Neural crest cell (in vitro differentiated cells): ENCODE measurements at regions not wholly inside any gene's neighbourhood (a gene's known extent, or its start where the extent isn't known, plus 50 kb on each side); places are given as distances from the start of the nearest gene placed in this dataset.

Experiments
- DNase-seq: peaks from one replicate; pipeline ENCODE4 v3.0.0; 2021; ENCODE audit warnings: low read depth, mixed read lengths, low spot score
- H3K27ac Mint-ChIP-seq: one replicate; pipeline ENCODE4 v1.8.0; 2021; ENCODE audit warnings: mild to moderate bottlenecking, mixed read lengths; ENCODE audit not compliant: unreplicated experiment
- H3K27me3 Mint-ChIP-seq: 2 replicates; pipeline ENCODE4 v1.8.0; 2021; ENCODE audit warnings: low read depth, mild to moderate bottlenecking, mixed read lengths
- H3K36me3 Mint-ChIP-seq: 2 replicates; pipeline ENCODE4 v1.8.0; 2021; ENCODE audit warnings: low read depth, mild to moderate bottlenecking, mixed read lengths
- H3K4me1 Mint-ChIP-seq: 2 replicates; pipeline ENCODE4 v1.8.0; 2021; ENCODE audit warnings: mixed read lengths
- H3K4me3 Mint-ChIP-seq: one replicate; pipeline ENCODE4 v1.8.0; 2021; ENCODE audit warnings: mild to moderate bottlenecking, mixed read lengths
- H3K9me3 Mint-ChIP-seq: 2 replicates; pipeline ENCODE4 v1.8.0; 2021; ENCODE audit warnings: mixed read lengths
- CTCF ChIP-seq: fragments of 200-600 bp; sonication (generic); conservative IDR thresholded peaks from 2 replicates; pipeline ENCODE4 v1.5.0; 2021; ENCODE audit warnings: antibody characterized with exemption, mild to moderate bottlenecking

GRCh38 chr10:81116201-81116600, 578.5 kb downstream of the SH2D4B start:
- H3K4me3 Mint-ChIP-seq: no peak overlapping the region

GRCh38 chr10:81116990-81117389, 579.3 kb downstream of the SH2D4B start:
- no peak for DNase-seq
- no peaks in the 10 kb centered on the region for H3K4me1 Mint-ChIP-seq
- H3K27ac Mint-ChIP-seq: no peak overlapping the region
- no peaks in the 10 kb centered on the region for H3K36me3 Mint-ChIP-seq
- no peaks in the 10 kb centered on the region for H3K9me3 Mint-ChIP-seq
- no peaks in the 10 kb centered on the region for H3K27me3 Mint-ChIP-seq
- H3K4me3 Mint-ChIP-seq: no peak overlapping the region
- no peak for TF ChIP-seq CTCF

More at GRCh38 chr10:81116201-81116600, 578.5 kb downstream of the SH2D4B start:
- TF ChIP-seq CTCF: no peak
- no peaks in the 10 kb centered on the region for H3K4me1 Mint-ChIP-seq
- no peak for DNase-seq
- no peaks in the 10 kb centered on the region for H3K27me3 Mint-ChIP-seq
- no peaks in the 10 kb centered on the region for H3K36me3 Mint-ChIP-seq
- H3K9me3 Mint-ChIP-seq: peaks cover 2% of the 10 kb centered on the region
- no peak overlapping the region for H3K27ac Mint-ChIP-seq

GRCh38 chr10:81127931-81128330, 590.2 kb downstream of the SH2D4B start:
- Mint-ChIP-seq H3K4me3 (no peak overlapping the region), H3K9me3 (no peaks in the 10 kb centered on the region), H3K36me3 (no peaks in the 10 kb centered on the region), H3K4me1 (no peaks in the 10 kb centered on the region), H3K27ac (no peak overlapping the region), H3K27me3 (no peaks in the 10 kb centered on the region)
- no peak for TF ChIP-seq CTCF
- no peak for DNase-seq

- Mint-ChIP-seq H3K4me3 (no peak overlapping the region), H3K4me1 (no peaks in the 10 kb centered on the region), H3K36me3 (no peaks in the 10 kb centered on the region), H3K27ac (no peak overlapping the region), H3K27me3 (no peaks in the 10 kb centered on the region), H3K9me3 (no peaks in the 10 kb centered on the region)
- DNase-seq: no peak
- no peak for TF ChIP-seq CTCF
Observed at GRCh38 chr10:81130014-81130413, 592.3 kb downstream of the SH2D4B start.

- no peak for TF ChIP-seq CTCF
- Mint-ChIP-seq H3K36me3 (no peaks in the 10 kb centered on the region), H3K9me3 (no peaks in the 10 kb centered on the region), H3K4me3 (no peak overlapping the region), H3K27ac (no peak overlapping the region), H3K4me1 (no peaks in the 10 kb centered on the region), H3K27me3 (no peaks in the 10 kb centered on the region)
- no peak for DNase-seq
Observed at GRCh38 chr10:81135851-81136250, 598.1 kb downstream of the SH2D4B start.

- no peak for TF ChIP-seq CTCF
- H3K4me1 Mint-ChIP-seq: no peaks in the 10 kb centered on the region
- no peak for DNase-seq
- H3K4me3 Mint-ChIP-seq: no peak overlapping the region
- no peaks in the 10 kb centered on the region for H3K27me3 Mint-ChIP-seq
- no peaks in the 10 kb centered on the region for H3K36me3 Mint-ChIP-seq
- H3K9me3 Mint-ChIP-seq: no peaks in the 10 kb centered on the region
- no peak overlapping the region for H3K27ac Mint-ChIP-seq
Observed at GRCh38 chr10:81136261-81136660, 598.6 kb downstream of the SH2D4B start.
